ENCODE measurements at regions not wholly inside any gene's neighbourhood (a gene's known extent, or its start where the extent isn't known, plus 50 kb on each side); places are given as distances from the start of the nearest gene placed in this dataset.

DNA sequence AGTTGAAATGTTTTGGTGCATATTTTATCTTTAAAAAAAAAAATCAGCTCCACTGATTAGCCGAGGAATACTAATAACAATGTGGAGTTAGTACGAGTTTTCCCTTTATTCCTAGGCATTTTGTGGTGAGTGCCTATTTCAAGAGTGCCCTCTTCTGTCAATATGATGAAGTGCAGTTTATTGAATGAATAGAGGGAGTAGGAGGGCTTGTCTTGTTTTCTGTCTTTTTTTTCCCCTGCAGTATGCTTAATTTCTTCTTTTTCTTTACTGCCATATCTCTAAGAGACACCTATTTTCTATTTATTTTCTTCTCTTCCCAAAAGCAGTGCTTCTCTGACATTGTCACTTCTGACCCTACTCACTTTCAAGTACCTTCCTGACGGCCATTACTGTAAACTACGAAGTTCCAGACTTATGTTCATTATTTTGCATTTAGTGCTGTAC, 169.6 kb upstream of the PITX1 start:
- TF ChIP-seq CTCF (IDR thresholded peaks at IDR 0.05) (peak in 1 of 3 experiments; percentile 23), POLR2A (IDR thresholded peaks at IDR 0.05) (no peak)

All from testis (tissue), 2 donors.